ENCODE measurements at regions not wholly inside any gene's neighbourhood (a gene's known extent, or its start where the extent isn't known, plus 50 kb on each side); places are given as distances from the start of the nearest gene placed in this dataset.

- no peaks in the 10 kb centered on the region for H3K27me3 ChIP-seq (ENCODE audit: control insufficient read depth in 1 of 2, insufficient read depth in 2 of 2, low read length in 2 of 2)
- H3K4me3 ChIP-seq (replicated peaks in 1 of 3; ENCODE audit: insufficient read depth in 1 of 3, low read depth in 2 of 3, low read length in 3 of 3): no peak overlapping the region
- no peak for TF ChIP-seq SKIL (CRISPR knock-in tag; IDR thresholded peaks at IDR 0.05; ENCODE audit: borderline replicate concordance)
- no peak for TF ChIP-seq KIAA2018 (CRISPR knock-in tag; IDR thresholded peaks at IDR 0.05; ENCODE audit: borderline replicate concordance)
- no peak for TF ChIP-seq GPBP1L1 (CRISPR knock-in tag; IDR thresholded peaks at IDR 0.05)
- TF ChIP-seq USF2 (IDR thresholded peaks at IDR 0.05; ENCODE audit: low read depth, low read length): no peak
- no peak for TF ChIP-seq USF2 (CRISPR knock-in tag; IDR thresholded peaks at IDR 0.05; ENCODE audit: borderline replicate concordance)
- TF ChIP-seq ZNF597 (CRISPR knock-in tag; IDR thresholded peaks at IDR 0.05): no peak
- POLR2A ChIA-PET: no interaction called here
- no TSS peak for BruUV-seq (replicated peaks)
- no peak for FAIRE-seq
- WGBS (ENCODE audit: low lambda C conversion rate): 8% methylated on average over 2 of the region's 2 CpGs
- peaks cover 62% of the 10 kb centered on the region for H3K9me3 ChIP-seq (ENCODE audit: low read length)
- ATAC-seq: no peak
- no peaks in the 10 kb centered on the region for H3K36me3 ChIP-seq (replicated peaks in 1 of 2; ENCODE audit: control insufficient read depth in 1 of 2, insufficient read depth in 2 of 2, low read length in 2 of 2)
- in situ Hi-C loops (cut with HindIII; ENCODE audit: extremely low pct_ligation_motif_present, low pct_unique_long_range_greater_than_20kb) (no loop called here), intact Hi-C loops (cut with micrococcal nuclease; ENCODE audit: unreplicated experiment) (no loop called here)
- no peak overlapping the region for H2AFZ ChIP-seq (ENCODE audit: low read length)
- no peak overlapping the region for H3K9ac ChIP-seq (ENCODE audit: insufficient read depth, low read depth, low read length)
- no peaks in the 10 kb centered on the region for H4K20me1 ChIP-seq (ENCODE audit: insufficient read depth, low read length)
- H3K4me1 ChIP-seq (ENCODE audit: insufficient read depth, low read length): no peaks in the 10 kb centered on the region
- CTCF ChIA-PET (ENCODE audit: low intra/inter-chr PET ratio, low total read pairs): no interaction called here
- no peak overlapping the region for H3K27ac ChIP-seq (ENCODE audit: extremely low read length, insufficient read depth, low read length)
- no peaks in the 10 kb centered on the region for H3K79me2 ChIP-seq (ENCODE audit: insufficient read depth, low read length)
- H3K4me2 ChIP-seq (ENCODE audit: low read depth, low read length): no peak overlapping the region
- DNase-seq (ENCODE audit: low spot score): no peak
Observed at GRCh38 chr4:126899331-126899801, 733.4 kb upstream of the INTU start.
